Endothelial cell of umbilical vein (primary cell): ENCODE measurements at regions not wholly inside any gene's neighbourhood (a gene's known extent, or its start where the extent isn't known, plus 50 kb on each side); places are given as distances from the start of the nearest gene placed in this dataset.

Experiments used
- CTCF ChIP-seq, 2 donors: IDR thresholded peaks; 1 replicate in 1 of 2; 2 replicates in 1 of 2; pipeline ENCODE4 v1.5.1; 2011; ENCODE audit warnings: low read length in 2 of 2, mild to moderate bottlenecking in 2 of 2, moderate library complexity in 2 of 2, control low read depth in 1 of 2, inconsistent platforms in 1 of 2, low read depth in 1 of 2; ENCODE audit not compliant: insufficient read depth in 1 of 2; ENCODE audit errors: extremely low read depth in 1 of 2
- EZH2 ChIP-seq: IDR thresholded peaks from 2 replicates; pipeline ENCODE4 v1.6.1; 2012; ENCODE audit warnings: borderline replicate concordance, low read depth, mild to moderate bottlenecking, moderate library complexity, low read length, inconsistent platforms; ENCODE audit not compliant: severe bottlenecking
- FOS ChIP-seq: IDR thresholded peaks from 2 replicates; pipeline ENCODE4 v1.6.1; 2011; ENCODE audit warnings: mild to moderate bottlenecking, low read length, moderate library complexity, borderline replicate concordance; ENCODE audit not compliant: insufficient read depth
- MAX ChIP-seq: IDR thresholded peaks from 2 replicates; pipeline ENCODE4 v1.6.1; 2011; ENCODE audit not compliant: insufficient read depth, insufficient read length
- POLR2A ChIP-seq: IDR thresholded peaks from 2 replicates; pipeline ENCODE4 v1.6.1; 2012; ENCODE audit warnings: low read depth, mild to moderate bottlenecking, control low read depth, low read length
- POLR2AphosphoS5 ChIP-seq: IDR thresholded peaks from 2 replicates; pipeline ENCODE4 v1.6.1; 2012; ENCODE audit warnings: low read depth, mild to moderate bottlenecking, control low read depth, low read length, moderate library complexity; ENCODE audit not compliant: insufficient read depth

- no peak for TF ChIP-seq FOS
- TF ChIP-seq CTCF (IDR thresholded peaks at IDR 0.05; ENCODE audit: extremely low read depth in 1 of 2, insufficient read depth in 1 of 2, low read depth in 1 of 2, low read length in 2 of 2): no peak
- TF ChIP-seq POLR2AphosphoS5: no peak
- TF ChIP-seq MAX: no peak
- no peak for TF ChIP-seq EZH2
- no peak for TF ChIP-seq POLR2A
These were observed 540.9 kb downstream of the TBC1D22A start for GRCh38 chr22:47303161-47303890.
